ENCODE measurements at regions not wholly inside any gene's neighbourhood (a gene's known extent, or its start where the extent isn't known, plus 50 kb on each side); places are given as distances from the start of the nearest gene placed in this dataset.
"Not testable (repeated sequence)": the region's sequence is repeated elsewhere in the genome, so short reads cannot be mapped to it uniquely, and the experiment has no call there.

GRCh38 chr6:27095914-27096313 is 151.6 kb upstream of the PRSS16 start:
- DNase-seq (ENCODE audit: low read depth in 2 of 3, low spot score in 2 of 3) = no peak

- peak in 2 of 3 donors; percentile 22 to 55 for DNase-seq (ENCODE audit: low read depth in 2 of 3, low spot score in 2 of 3)
Observed at GRCh38 chr6:27096834-27097511, 150.5 kb upstream of the PRSS16 start.

GRCh38 chr6:27098956-27099355 is 148.5 kb upstream of the PRSS16 start:
- no peak for DNase-seq (ENCODE audit: low read depth in 2 of 3, low spot score in 2 of 3)

- DNase-seq (ENCODE audit: low read depth in 2 of 3, low spot score in 2 of 3) = no peak
Observed at GRCh38 chr6:27100921-27101320, 146.6 kb upstream of the PRSS16 start.

GRCh38 chr6:27101824-27102223 is 145.7 kb upstream of the PRSS16 start:
- no peak for DNase-seq (ENCODE audit: low read depth in 2 of 3, low spot score in 2 of 3)

- no peak for DNase-seq (ENCODE audit: low read depth in 2 of 3, low spot score in 2 of 3)
Observed at GRCh38 chr6:27106382-27106781, 141.1 kb upstream of the PRSS16 start.

- DNase-seq (ENCODE audit: low read depth in 2 of 3, low spot score in 2 of 3) = no peak
Observed at GRCh38 chr6:27111743-27112142, 135.8 kb upstream of the PRSS16 start.

- DNase-seq (ENCODE audit: low read depth in 2 of 3, low spot score in 2 of 3) = no peak
Observed at GRCh38 chr6:27112974-27113373, 134.5 kb upstream of the PRSS16 start.

- no peak for DNase-seq (ENCODE audit: low read depth in 2 of 3, low spot score in 2 of 3)
Observed at GRCh38 chr6:27119329-27119728, 128.2 kb upstream of the PRSS16 start.

- no peak for DNase-seq (ENCODE audit: low read depth in 2 of 3, low spot score in 2 of 3)
Observed at GRCh38 chr6:27119761-27120160, 127.7 kb upstream of the PRSS16 start.

- DNase-seq (ENCODE audit: low read depth in 2 of 3, low spot score in 2 of 3) = no peak
Observed at GRCh38 chr6:27121640-27122039, 125.9 kb upstream of the PRSS16 start.

GRCh38 chr6:27124252-27124657 is 123.2 kb upstream of the PRSS16 start:
- no peak for DNase-seq (ENCODE audit: low read depth in 2 of 3, low spot score in 2 of 3)

GRCh38 chr6:27126046-27126814 is 121.3 kb upstream of the PRSS16 start:
- no peak for DNase-seq (ENCODE audit: low read depth in 2 of 3, low spot score in 2 of 3)

GRCh38 chr6:27126815-27127537 is 120.5 kb upstream of the PRSS16 start:
- DNase-seq (ENCODE audit: low read depth in 2 of 3, low spot score in 2 of 3) = peak; percentile 76 to 92 (median 91)

- DNase-seq (ENCODE audit: low read depth in 2 of 3, low spot score in 2 of 3) = not testable (repeated sequence)
Observed at GRCh38 chr6:27127874-27128273, 119.6 kb upstream of the PRSS16 start.

GRCh38 chr6:27128311-27129094 is 119.0 kb upstream of the PRSS16 start:
- no peak for DNase-seq (ENCODE audit: low read depth in 2 of 3, low spot score in 2 of 3)

- no peak for DNase-seq (ENCODE audit: low read depth in 2 of 3, low spot score in 2 of 3)
Observed at GRCh38 chr6:27129095-27129815, 118.2 kb upstream of the PRSS16 start.

GRCh38 chr6:27129917-27130316 is 117.6 kb upstream of the PRSS16 start:
- no peak for DNase-seq (ENCODE audit: low read depth in 2 of 3, low spot score in 2 of 3)

GRCh38 chr6:27130668-27131428 is 116.7 kb upstream of the PRSS16 start:
- no peak for DNase-seq (ENCODE audit: low read depth in 2 of 3, low spot score in 2 of 3)

- peak in 1 of 3 donors; percentile 50 for DNase-seq (ENCODE audit: low read depth in 2 of 3, low spot score in 2 of 3)
Observed at GRCh38 chr6:27132282-27132531, 115.3 kb upstream of the PRSS16 start.
